ENCODE measurements at regions not wholly inside any gene's neighbourhood (a gene's known extent, or its start where the extent isn't known, plus 50 kb on each side); places are given as distances from the start of the nearest gene placed in this dataset.
"Not testable (repeated sequence)": the region's sequence is repeated elsewhere in the genome, so short reads cannot be mapped to it uniquely, and the experiment has no call there.

- not testable (repeated sequence) for DNase-seq (ENCODE audit: low read depth)
Measured at GRCh38 chr4:18159117-18159912, 137.8 kb upstream of the LCORL start.

GRCh38 chr4:18155067-18156041, 133.8 kb upstream of the LCORL start:
- no peak for DNase-seq (ENCODE audit: low read depth)

- no peak for DNase-seq (ENCODE audit: low read depth)
Measured at GRCh38 chr4:18138076-18138665, 116.6 kb upstream of the LCORL start.

- DNase-seq (ENCODE audit: low read depth): no peak
Measured at GRCh38 chr4:18134111-18134510, 112.6 kb upstream of the LCORL start.

GRCh38 chr4:18130256-18130655, 108.7 kb upstream of the LCORL start:
- no peak for DNase-seq (ENCODE audit: low read depth)

GRCh38 chr4:18128241-18128640, 106.7 kb upstream of the LCORL start:
- DNase-seq (ENCODE audit: low read depth): no peak

GRCh38 chr4:18127030-18127429, 105.5 kb upstream of the LCORL start:
- DNase-seq (ENCODE audit: low read depth): no peak

- no peak for DNase-seq (ENCODE audit: low read depth)
Measured at GRCh38 chr4:18113710-18114331, 92.3 kb upstream of the LCORL start.

- DNase-seq (ENCODE audit: low read depth): no peak
Measured at GRCh38 chr4:18111081-18111480, 89.5 kb upstream of the LCORL start.

GRCh38 chr4:18110099-18110498, 88.5 kb upstream of the LCORL start:
- DNase-seq (ENCODE audit: low read depth): no peak

- DNase-seq (ENCODE audit: low read depth): no peak
Measured at GRCh38 chr4:18109676-18110075, 88.1 kb upstream of the LCORL start.

- not testable (repeated sequence) for DNase-seq (ENCODE audit: low read depth)
Measured at GRCh38 chr4:18107848-18108528, 86.4 kb upstream of the LCORL start.

- no peak for DNase-seq (ENCODE audit: low read depth)
Measured at GRCh38 chr4:18106620-18107019, 85.1 kb upstream of the LCORL start.

- no peak for DNase-seq (ENCODE audit: low read depth)
Measured at GRCh38 chr4:18105030-18106011, 83.8 kb upstream of the LCORL start.

GRCh38 chr4:18103876-18104605, 82.5 kb upstream of the LCORL start:
- no peak for DNase-seq (ENCODE audit: low read depth)

- no peak for DNase-seq (ENCODE audit: low read depth)
Measured at GRCh38 chr4:18100657-18101056, 79.1 kb upstream of the LCORL start.

GRCh38 chr4:18090447-18090846, 68.9 kb upstream of the LCORL start:
- not testable (repeated sequence) for DNase-seq (ENCODE audit: low read depth)

- no peak for DNase-seq (ENCODE audit: low read depth)
Measured at GRCh38 chr4:18082236-18082635, 60.7 kb upstream of the LCORL start.

- DNase-seq (ENCODE audit: low read depth): no peak
Measured at GRCh38 chr4:18081708-18082107, 60.2 kb upstream of the LCORL start.

GRCh38 chr4:18077808-18078207, 56.3 kb upstream of the LCORL start:
- no peak for DNase-seq (ENCODE audit: low read depth)
